GM12872 (cell line): ENCODE measurements at regions not wholly inside any gene's neighbourhood (a gene's known extent, or its start where the extent isn't known, plus 50 kb on each side); places are given as distances from the start of the nearest gene placed in this dataset.

Experiments used
- TF ChIP-seq, protein P1 (sequence below): IDR thresholded peaks from 3 replicates; pipeline ENCODE4 v1.5.1; 2011; ENCODE audit warnings: low read depth, mild to moderate bottlenecking, low read length, moderate library complexity; ENCODE audit not compliant: insufficient read depth

DNA sequence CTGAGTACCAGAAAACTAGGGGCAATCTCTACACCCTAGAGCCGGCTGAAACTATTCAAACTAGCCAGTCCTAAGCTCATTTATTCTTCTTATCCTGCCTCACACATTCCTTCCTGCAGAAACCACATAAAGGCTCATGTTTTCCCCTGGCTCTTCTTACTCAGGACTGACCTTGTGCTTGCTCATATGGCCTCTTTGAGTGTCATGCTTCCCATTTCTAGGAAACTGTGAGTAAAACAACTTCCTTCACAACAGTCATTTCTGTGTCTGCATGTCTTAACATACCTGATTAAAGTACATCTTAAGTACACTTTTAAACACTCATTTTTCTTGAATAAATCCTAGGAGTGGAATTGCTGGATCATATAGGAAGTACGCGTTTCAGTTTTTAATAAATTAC lies 52.3 kb upstream of the KIAA1217 start:
- TF ChIP-seq, protein P1, sequence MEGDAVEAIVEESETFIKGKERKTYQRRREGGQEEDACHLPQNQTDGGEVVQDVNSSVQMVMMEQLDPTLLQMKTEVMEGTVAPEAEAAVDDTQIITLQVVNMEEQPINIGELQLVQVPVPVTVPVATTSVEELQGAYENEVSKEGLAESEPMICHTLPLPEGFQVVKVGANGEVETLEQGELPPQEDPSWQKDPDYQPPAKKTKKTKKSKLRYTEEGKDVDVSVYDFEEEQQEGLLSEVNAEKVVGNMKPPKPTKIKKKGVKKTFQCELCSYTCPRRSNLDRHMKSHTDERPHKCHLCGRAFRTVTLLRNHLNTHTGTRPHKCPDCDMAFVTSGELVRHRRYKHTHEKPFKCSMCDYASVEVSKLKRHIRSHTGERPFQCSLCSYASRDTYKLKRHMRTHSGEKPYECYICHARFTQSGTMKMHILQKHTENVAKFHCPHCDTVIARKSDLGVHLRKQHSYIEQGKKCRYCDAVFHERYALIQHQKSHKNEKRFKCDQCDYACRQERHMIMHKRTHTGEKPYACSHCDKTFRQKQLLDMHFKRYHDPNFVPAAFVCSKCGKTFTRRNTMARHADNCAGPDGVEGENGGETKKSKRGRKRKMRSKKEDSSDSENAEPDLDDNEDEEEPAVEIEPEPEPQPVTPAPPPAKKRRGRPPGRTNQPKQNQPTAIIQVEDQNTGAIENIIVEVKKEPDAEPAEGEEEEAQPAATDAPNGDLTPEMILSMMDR: no peak

DNA sequence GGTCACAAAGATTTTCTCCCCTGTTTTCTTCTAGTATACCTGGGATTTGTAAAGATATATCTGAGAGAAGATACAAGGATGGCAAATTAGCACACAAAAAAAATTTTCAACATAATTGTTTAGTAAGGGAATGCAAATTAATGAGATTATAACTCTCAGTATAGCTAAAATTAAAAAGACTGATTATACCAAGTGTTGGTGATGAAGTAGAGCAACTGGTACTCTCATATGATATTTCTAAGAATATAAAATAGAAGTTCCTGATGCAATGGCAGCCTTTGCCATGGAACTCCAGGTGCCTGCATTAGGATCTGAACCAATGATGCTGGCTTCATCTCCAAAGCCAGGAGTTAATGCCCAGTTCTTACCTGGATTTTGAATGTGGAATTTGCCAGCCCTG lies 51.4 kb upstream of the KIAA1217 start:
- TF ChIP-seq, protein P1: no peak
